B cell (primary cell): ENCODE measurements at regions not wholly inside any gene's neighbourhood (a gene's known extent, or its start where the extent isn't known, plus 50 kb on each side); places are given as distances from the start of the nearest gene placed in this dataset.

Source experiments
- ATAC-seq: fragments of 200-7000 bp; cut with Tn5 transposase; one replicate; pipeline ENCODE4 v1.10.0; 2021; ENCODE audit warnings: low read depth, mild to moderate bottlenecking, moderate number of reproducible peaks, moderate library complexity
- CTCF ChIA-PET: fragments of 350-600 bp; sonication (Branson Sonifier 250); formaldehyde crosslinking; loops from one replicate; lab custom pipeline; 2021; ENCODE audit warnings: antibody characterized with exemption, inconsistent platforms; lab: Charles Lee
- POLR2A ChIA-PET: fragments of 350-600 bp; sonication (Branson Sonifier 250); formaldehyde crosslinking; loops from one replicate; lab custom pipeline; 2021; ENCODE audit warnings: antibody characterized with exemption; lab: Charles Lee
- DNase-seq: peaks from one replicate; pipeline ENCODE4 v3.0.0; 2013
- H2AFZ ChIP-seq: 2 replicates; pipeline ENCODE4 v1.6.1; 2012; ENCODE audit warnings: mild to moderate bottlenecking, low read depth, low read length; ENCODE audit not compliant: insufficient read depth, poor library complexity, severe bottlenecking
- H3K27ac ChIP-seq, 2 donors: 1 replicate in 1 of 2; 2 replicates in 1 of 2; pipeline ENCODE4 v1.5.1; 2012 to 2013; ENCODE audit warnings: low read length in 2 of 2, mild to moderate bottlenecking in 2 of 2, moderate library complexity in 1 of 2
- H3K27me3 ChIP-seq, 4 experiments: fragments of 200-600 bp in 1 of 4; sonication (generic) in 1 of 4; replicated peaks in 1 of 4; 1 replicate in 2 of 4; 2 replicates in 2 of 4; pipeline versions ENCODE4 v1.6.1 to v1.7.0; 2013 to 2016; ENCODE audit warnings: low read length in 3 of 4, mild to moderate bottlenecking in 2 of 4, mixed read lengths in 1 of 4, moderate library complexity in 1 of 4; ENCODE audit not compliant: insufficient read depth in 4 of 4, control insufficient read depth in 3 of 4; ENCODE audit errors: control extremely low read depth in 1 of 4
- H3K36me3 ChIP-seq, 2 experiments: replicated peaks in 1 of 2; 1 replicate in 1 of 2; 2 replicates in 1 of 2; pipeline versions ENCODE4 v1.6.1 to v1.7.1; 2013; ENCODE audit warnings: low read length in 1 of 2; ENCODE audit not compliant: insufficient read depth in 2 of 2, control insufficient read depth in 1 of 2; ENCODE audit errors: control extremely low read depth in 1 of 2, extremely low read depth in 1 of 2
- H3K4me1 ChIP-seq, 2 donors: fragments of 200-600 bp in 1 of 2; sonication (generic) in 1 of 2; 1 replicate in 1 of 2; 2 replicates in 1 of 2; pipeline versions ENCODE4 v1.5.1 to v1.6.1; 2013 to 2017; ENCODE audit warnings: low read length in 2 of 2; ENCODE audit not compliant: control insufficient read depth in 2 of 2, insufficient read depth in 2 of 2
- H3K4me2 ChIP-seq: replicated peaks from 2 replicates; pipeline ENCODE3; 2012; ENCODE audit warnings: mild to moderate bottlenecking, low read depth, low read length; ENCODE audit not compliant: poor library complexity, severe bottlenecking
- H3K4me3 ChIP-seq, 5 experiments: fragments of 200-600 bp in 1 of 5; sonication (generic) in 1 of 5; 1 replicate in 3 of 5; 2 replicates in 2 of 5; pipeline versions ENCODE4 v1.5.1 to v1.7.0; 2011 to 2016; ENCODE audit warnings: low read length in 4 of 5, mild to moderate bottlenecking in 4 of 5, low read depth in 2 of 5, control low read depth in 1 of 5, moderate library complexity in 1 of 5; ENCODE audit not compliant: insufficient read depth in 1 of 5; ENCODE audit errors: control extremely low read depth in 1 of 5, extremely low read depth in 1 of 5
- H3K79me2 ChIP-seq: fragments of 200-600 bp; sonication (generic); one replicate; pipeline ENCODE4 v1.6.0; 2016; ENCODE audit warnings: low read length; ENCODE audit not compliant: control insufficient read depth, insufficient read depth
- H3K9ac ChIP-seq: fragments of 200-600 bp; sonication (generic); 2 replicates; pipeline ENCODE4 v1.6.1; 2017; ENCODE audit warnings: mild to moderate bottlenecking, low read length, moderate library complexity
- H3K9me3 ChIP-seq, 3 donors: one replicate each; pipeline versions ENCODE4 v1.6.1 to v1.7.1; 2013; ENCODE audit warnings: low read length in 2 of 3; ENCODE audit not compliant: control insufficient read depth in 2 of 3, insufficient read depth in 1 of 3; ENCODE audit errors: control extremely low read depth in 1 of 3
- H4K20me1 ChIP-seq: 2 replicates; pipeline ENCODE4 v1.6.0; 2012; ENCODE audit warnings: mild to moderate bottlenecking, low read length; ENCODE audit not compliant: insufficient read depth, control insufficient read depth, poor library complexity, severe bottlenecking
- H3K27ac Mint-ChIP-seq: one replicate; pipeline ENCODE4 v1.8.0; 2021; ENCODE audit warnings: mixed read lengths
- H3K27me3 Mint-ChIP-seq: one replicate; pipeline ENCODE4 v1.8.0; 2021; ENCODE audit warnings: mixed read lengths
- H3K4me1 Mint-ChIP-seq: one replicate; pipeline ENCODE4 v1.8.0; 2021; ENCODE audit warnings: mixed read lengths
- H3K4me3 Mint-ChIP-seq: one replicate; pipeline ENCODE4 v1.8.0; 2021; ENCODE audit warnings: mixed read lengths
- H3K9me3 Mint-ChIP-seq: one replicate; pipeline ENCODE4 v1.8.0; 2022; ENCODE audit warnings: mixed read lengths; ENCODE audit not compliant: insufficient read depth
- EZH2 ChIP-seq: IDR thresholded peaks from 2 replicates; pipeline ENCODE4 v1.6.1; 2012; ENCODE audit warnings: borderline replicate concordance, low read depth, mild to moderate bottlenecking, moderate library complexity, low read length; ENCODE audit not compliant: insufficient read depth, poor library complexity, severe bottlenecking
- WGBS: methylation state at CpG from one replicate; pipeline ENCODE4 v1.1.5; 2013; ENCODE audit warnings: missing lambda C conversion rate; ENCODE audit not compliant: insufficient coverage; 5-methylcytosine and 5-hydroxymethylcytosine counted together
- intact Hi-C: fragments of 100-400 bp; cut with micrococcal nuclease; formaldehyde crosslinking; loops from one replicate; pipeline ENCODE4 v1.10.0; 2022
- TF ChIP-seq, protein P1 (sequence below): fragments of 200-600 bp; IDR thresholded peaks from one replicate; pipeline ENCODE4 v1.8.0; 2022; ENCODE audit warnings: antibody characterized with exemption, mild to moderate bottlenecking

DNA sequence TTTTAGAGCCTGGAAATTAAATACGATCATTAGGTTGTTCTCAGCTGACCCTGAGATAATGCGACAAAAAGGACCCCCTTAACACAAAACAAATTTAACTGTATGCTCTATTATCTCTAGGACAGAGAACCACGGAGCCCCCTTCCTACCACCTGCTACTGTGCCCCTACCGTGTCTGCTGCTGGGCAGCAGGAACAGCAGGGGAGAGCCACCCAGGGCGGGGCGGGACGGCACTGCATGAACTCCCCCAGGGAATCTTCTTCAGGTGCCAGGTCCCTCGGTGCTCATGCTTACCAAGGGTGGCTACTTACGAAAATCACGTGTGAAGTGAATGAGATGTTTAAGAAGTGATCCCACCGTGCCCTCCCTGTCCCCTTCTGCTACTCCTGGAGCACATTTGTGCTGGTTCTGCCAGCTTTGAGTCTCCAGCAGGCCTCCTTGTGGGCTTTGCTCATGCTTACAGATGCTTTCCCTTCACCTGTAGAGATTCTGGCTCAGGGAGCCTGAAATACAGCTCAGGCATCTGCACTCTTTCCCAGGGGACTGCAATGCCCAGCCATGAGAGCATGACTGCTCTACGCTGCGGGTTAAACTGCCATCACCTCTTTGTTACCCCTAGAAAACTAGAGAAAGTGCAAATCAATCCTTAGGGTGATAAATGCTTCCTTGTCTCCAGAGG is 59.9 kb downstream of the MRPL32 start:
- POLR2A ChIA-PET, result no interaction called here
- 83% methylated on average over 7 of the region's 13 CpGs for WGBS

DNA sequence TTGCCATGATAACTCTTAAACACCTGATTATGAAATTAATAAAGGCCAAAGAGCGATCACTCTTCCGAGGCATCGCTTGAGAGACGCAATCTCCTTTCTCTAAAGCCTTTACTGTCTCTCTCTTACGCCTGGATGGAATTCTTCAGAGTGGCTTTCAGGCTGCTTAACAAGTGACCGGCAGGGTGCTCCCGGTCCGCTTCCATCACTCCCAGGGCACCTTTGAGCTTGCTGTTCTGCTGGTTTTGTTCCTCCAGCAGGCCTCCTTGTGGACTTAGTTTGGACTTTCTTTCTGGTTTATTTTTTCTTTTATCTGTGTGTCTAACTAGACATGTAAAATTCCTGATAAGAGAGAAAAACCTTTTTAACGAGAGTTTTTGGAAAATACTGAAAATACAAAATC is 60.9 kb downstream of the MRPL32 start:
- CTCF ChIA-PET, result no interaction called here
- no peak for DNase-seq
- no peaks in the 10 kb centered on the region for H3K4me1 Mint-ChIP-seq
- 91% methylated on average over 6 of the region's 9 CpGs for WGBS
- Histone ChIP-seq H3K27me3 (no peaks in the 10 kb centered on the region), H3K36me3 (no peaks in the 10 kb centered on the region), H4K20me1 (no peaks in the 10 kb centered on the region), H2AFZ (no peak overlapping the region), H3K4me3 (no peak overlapping the region), H3K79me2 (no peaks in the 10 kb centered on the region), H3K4me2 (no peak overlapping the region), H3K27ac (no peak overlapping the region), H3K9ac (no peak overlapping the region), H3K4me1 (no peaks in the 10 kb centered on the region), H3K9me3 (no peaks in the 10 kb centered on the region)
- no peaks in the 10 kb centered on the region for H3K9me3 Mint-ChIP-seq
- H3K4me3 Mint-ChIP-seq, result no peak overlapping the region
- POLR2A ChIA-PET, result no interaction called here
- intact Hi-C loops, result no loop called here
- peaks cover 16% of the 10 kb centered on the region for H3K27me3 Mint-ChIP-seq
- no peak for ATAC-seq
- TF ChIP-seq, protein P1, sequence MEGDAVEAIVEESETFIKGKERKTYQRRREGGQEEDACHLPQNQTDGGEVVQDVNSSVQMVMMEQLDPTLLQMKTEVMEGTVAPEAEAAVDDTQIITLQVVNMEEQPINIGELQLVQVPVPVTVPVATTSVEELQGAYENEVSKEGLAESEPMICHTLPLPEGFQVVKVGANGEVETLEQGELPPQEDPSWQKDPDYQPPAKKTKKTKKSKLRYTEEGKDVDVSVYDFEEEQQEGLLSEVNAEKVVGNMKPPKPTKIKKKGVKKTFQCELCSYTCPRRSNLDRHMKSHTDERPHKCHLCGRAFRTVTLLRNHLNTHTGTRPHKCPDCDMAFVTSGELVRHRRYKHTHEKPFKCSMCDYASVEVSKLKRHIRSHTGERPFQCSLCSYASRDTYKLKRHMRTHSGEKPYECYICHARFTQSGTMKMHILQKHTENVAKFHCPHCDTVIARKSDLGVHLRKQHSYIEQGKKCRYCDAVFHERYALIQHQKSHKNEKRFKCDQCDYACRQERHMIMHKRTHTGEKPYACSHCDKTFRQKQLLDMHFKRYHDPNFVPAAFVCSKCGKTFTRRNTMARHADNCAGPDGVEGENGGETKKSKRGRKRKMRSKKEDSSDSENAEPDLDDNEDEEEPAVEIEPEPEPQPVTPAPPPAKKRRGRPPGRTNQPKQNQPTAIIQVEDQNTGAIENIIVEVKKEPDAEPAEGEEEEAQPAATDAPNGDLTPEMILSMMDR, result no peak
- no peak for TF ChIP-seq EZH2
- no peak overlapping the region for H3K27ac Mint-ChIP-seq

More for the DNA sequence above, 59.9 kb downstream of the MRPL32 start:
- no peaks in the 10 kb centered on the region for H3K9me3 ChIP-seq
- ATAC-seq (no peak), DNase-seq (no peak)
- Mint-ChIP-seq H3K4me1 (no peaks in the 10 kb centered on the region), H3K27me3 (peaks cover 19% of the 10 kb centered on the region), H3K4me3 (no peak overlapping the region), H3K27ac (no peak overlapping the region), H3K9me3 (no peaks in the 10 kb centered on the region)
- H3K4me2 ChIP-seq, result no peak overlapping the region
- H3K27ac ChIP-seq, result no peak overlapping the region
- no peaks in the 10 kb centered on the region for H3K27me3 ChIP-seq
- H2AFZ ChIP-seq, result no peak overlapping the region
- CTCF ChIA-PET, result no interaction called here
- intact Hi-C loops, result no loop called here
- TF ChIP-seq, protein P1, result no peak
- no peak for TF ChIP-seq EZH2
- H3K79me2 ChIP-seq, result no peaks in the 10 kb centered on the region
- H3K9ac ChIP-seq, result no peak overlapping the region
- no peak overlapping the region for H3K4me3 ChIP-seq
- H3K36me3 ChIP-seq, result no peaks in the 10 kb centered on the region
- H4K20me1 ChIP-seq, result no peaks in the 10 kb centered on the region
- no peaks in the 10 kb centered on the region for H3K4me1 ChIP-seq
